PC-3 (cell line): ENCODE measurements at regions not wholly inside any gene's neighbourhood (a gene's known extent, or its start where the extent isn't known, plus 50 kb on each side); places are given as distances from the start of the nearest gene placed in this dataset.

Experiments used
- CTCF ChIP-seq: fragments of 300-600 bp; sonication (generic); conservative IDR thresholded peaks from 2 replicates; pipeline ENCODE4 v1.5.1; 2017; ENCODE audit warnings: antibody characterized with exemption, low read depth, mild to moderate bottlenecking, low read length
- EZH2 ChIP-seq: fragments of 300-600 bp; sonication (generic); IDR thresholded peaks from one replicate; pipeline ENCODE4 v1.6.1; 2017; ENCODE audit warnings: antibody characterized with exemption, mild to moderate bottlenecking, low read length; ENCODE audit not compliant: unreplicated experiment
- EZH2phosphoT487 ChIP-seq: fragments of 300-600 bp; sonication (generic); IDR thresholded peaks from 2 replicates; pipeline ENCODE4 v1.6.1; 2018; ENCODE audit warnings: mild to moderate bottlenecking, antibody characterized with exemption, low read length, borderline replicate concordance

- no peak for TF ChIP-seq CTCF
- TF ChIP-seq EZH2phosphoT487: no peak
- TF ChIP-seq EZH2: no peak
These were observed 56.1 kb upstream of the RNF152 start for GRCh38 chr18:61948846-61949438.
